HG02884 (cell line): ENCODE measurements at regions not wholly inside any gene's neighbourhood (a gene's known extent, or its start where the extent isn't known, plus 50 kb on each side); places are given as distances from the start of the nearest gene placed in this dataset.

Experiments
- ATAC-seq: cut with Tn5 transposase; IDR thresholded peaks from one replicate; pipeline ENCODE4 v1.9.1; 2021; ENCODE audit warnings: mild to moderate bottlenecking, moderate library complexity; ENCODE audit not compliant: unreplicated experiment

- ATAC-seq: no peak
These were observed 188.3 kb downstream of the OGFRL1 start for GRCh38 chr6:71476872-71477271.

- no peak for ATAC-seq
These were observed 190.4 kb downstream of the OGFRL1 start for GRCh38 chr6:71478834-71479541.

GRCh38 chr6:71480577-71480976, 192.0 kb downstream of the OGFRL1 start:
- ATAC-seq: no peak

GRCh38 chr6:71481011-71481410, 192.4 kb downstream of the OGFRL1 start:
- ATAC-seq: no peak

- no peak for ATAC-seq
These were observed 193.2 kb downstream of the OGFRL1 start for GRCh38 chr6:71481801-71482200.

GRCh38 chr6:71482742-71483141, 194.1 kb downstream of the OGFRL1 start:
- ATAC-seq: no peak

GRCh38 chr6:71486461-71486860, 197.8 kb downstream of the OGFRL1 start:
- ATAC-seq: no peak

- ATAC-seq: no peak
These were observed 199.6 kb downstream of the OGFRL1 start for GRCh38 chr6:71488186-71488585.

GRCh38 chr6:71489736-71490135, 201.1 kb downstream of the OGFRL1 start:
- ATAC-seq: no peak

GRCh38 chr6:71490876-71491275, 202.3 kb downstream of the OGFRL1 start:
- no peak for ATAC-seq

- ATAC-seq: no peak
These were observed 203.2 kb downstream of the OGFRL1 start for GRCh38 chr6:71491844-71492243.

GRCh38 chr6:71492668-71493067, 204.1 kb downstream of the OGFRL1 start:
- ATAC-seq: no peak

- peak; percentile 99 for ATAC-seq
These were observed 207.6 kb downstream of the OGFRL1 start for GRCh38 chr6:71496018-71496721.

- ATAC-seq: no peak
These were observed 208.1 kb downstream of the OGFRL1 start for GRCh38 chr6:71496722-71497033.

GRCh38 chr6:71498638-71499037, 210.0 kb downstream of the OGFRL1 start:
- no peak for ATAC-seq

GRCh38 chr6:71499667-71500066, 211.1 kb downstream of the OGFRL1 start:
- ATAC-seq: no peak

- ATAC-seq: no peak
These were observed 213.6 kb downstream of the OGFRL1 start for GRCh38 chr6:71502168-71502567.

GRCh38 chr6:71502956-71503355, 214.3 kb downstream of the OGFRL1 start:
- ATAC-seq: no peak

- ATAC-seq: no peak
These were observed 218.6 kb downstream of the OGFRL1 start for GRCh38 chr6:71507183-71507582.

GRCh38 chr6:71509191-71510005, 220.8 kb downstream of the OGFRL1 start:
- no peak for ATAC-seq

GRCh38 chr6:71510057-71510713, 221.6 kb downstream of the OGFRL1 start:
- peak; percentile 96 for ATAC-seq
